Rectal smooth muscle tissue (tissue), 1 donor: ENCODE measurements at regions not wholly inside any gene's neighbourhood (a gene's known extent, or its start where the extent isn't known, plus 50 kb on each side); places are given as distances from the start of the nearest gene placed in this dataset.
"Not testable (repeated sequence)": the region's sequence is repeated elsewhere in the genome, so short reads cannot be mapped to it uniquely, and the experiment has no call there.

Experiments
- H3K27ac ChIP-seq: one replicate; pipeline ENCODE4 v1.7.0; 2013; ENCODE audit warnings: low read depth, low read length, inconsistent platforms
- H3K27me3 ChIP-seq: one replicate; pipeline ENCODE4 v1.7.0; 2013; ENCODE audit warnings: low read length; ENCODE audit not compliant: control insufficient read depth, insufficient read depth
- H3K36me3 ChIP-seq: one replicate; pipeline ENCODE4 v1.7.0; 2013; ENCODE audit warnings: low read length; ENCODE audit not compliant: control insufficient read depth, insufficient read depth
- H3K4me1 ChIP-seq: one replicate; pipeline ENCODE4 v1.7.0; 2013; ENCODE audit warnings: low read length; ENCODE audit not compliant: control insufficient read depth, insufficient read depth
- H3K4me3 ChIP-seq: one replicate; pipeline ENCODE4 v1.7.0; 2013; ENCODE audit warnings: low read length
- H3K9ac ChIP-seq: one replicate; pipeline ENCODE4 v1.7.0; 2013; ENCODE audit warnings: low read length

- Histone ChIP-seq H3K36me3 (no peaks in the 10 kb centered on the region), H3K27me3 (no peaks in the 10 kb centered on the region), H3K4me3 (no peak overlapping the region), H3K4me1 (no peaks in the 10 kb centered on the region), H3K9ac (no peak overlapping the region), H3K27ac (no peak overlapping the region)
Observed at GRCh38 chr4:135533053-135533452, 1331.5 kb upstream of the PABPC4L start.

- no peaks in the 10 kb centered on the region for H3K36me3 ChIP-seq
- H3K9ac ChIP-seq, result no peak overlapping the region
- H3K4me3 ChIP-seq, result no peak overlapping the region
- no peaks in the 10 kb centered on the region for H3K27me3 ChIP-seq
- H3K4me1 ChIP-seq, result no peaks in the 10 kb centered on the region
- H3K27ac ChIP-seq, result no peak overlapping the region
Observed at GRCh38 chr4:135532132-135532531, 1330.5 kb upstream of the PABPC4L start.

GRCh38 chr4:135515295-135515694, 1313.7 kb upstream of the PABPC4L start:
- Histone ChIP-seq H3K4me3 (no peak overlapping the region), H3K4me1 (no peaks in the 10 kb centered on the region), H3K36me3 (no peaks in the 10 kb centered on the region), H3K9ac (no peak overlapping the region), H3K27me3 (no peaks in the 10 kb centered on the region), H3K27ac (no peak overlapping the region)

GRCh38 chr4:135510582-135510981, 1309.0 kb upstream of the PABPC4L start:
- no peak overlapping the region for H3K9ac ChIP-seq
- H3K36me3 ChIP-seq, result no peaks in the 10 kb centered on the region
- no peak overlapping the region for H3K27ac ChIP-seq
- H3K4me1 ChIP-seq, result no peaks in the 10 kb centered on the region
- no peak overlapping the region for H3K4me3 ChIP-seq
- H3K27me3 ChIP-seq, result no peaks in the 10 kb centered on the region

GRCh38 chr4:135508006-135508714, 1306.6 kb upstream of the PABPC4L start:
- H3K4me1 ChIP-seq, result no peaks in the 10 kb centered on the region
- H3K27me3 ChIP-seq, result no peaks in the 10 kb centered on the region
- H3K36me3 ChIP-seq, result no peaks in the 10 kb centered on the region
- H3K9ac ChIP-seq, result no peak overlapping the region
- H3K4me3 ChIP-seq, result no peak overlapping the region
- H3K27ac ChIP-seq, result no peak overlapping the region

- Histone ChIP-seq H3K36me3 (no peaks in the 10 kb centered on the region), H3K27ac (no peak overlapping the region), H3K4me3 (no peak overlapping the region), H3K4me1 (no peaks in the 10 kb centered on the region), H3K9ac (no peak overlapping the region), H3K27me3 (no peaks in the 10 kb centered on the region)
Observed at GRCh38 chr4:135497563-135498152, 1296.1 kb upstream of the PABPC4L start.

- Histone ChIP-seq H3K4me1 (no peaks in the 10 kb centered on the region), H3K27me3 (no peaks in the 10 kb centered on the region), H3K36me3 (no peaks in the 10 kb centered on the region), H3K4me3 (no peak overlapping the region), H3K9ac (no peak overlapping the region), H3K27ac (no peak overlapping the region)
Observed at GRCh38 chr4:135492439-135492838, 1290.8 kb upstream of the PABPC4L start.

GRCh38 chr4:135485371-135485770, 1283.8 kb upstream of the PABPC4L start:
- Histone ChIP-seq H3K36me3 (no peaks in the 10 kb centered on the region), H3K27me3 (no peaks in the 10 kb centered on the region), H3K4me1 (no peaks in the 10 kb centered on the region), H3K9ac (no peak overlapping the region), H3K27ac (no peak overlapping the region), H3K4me3 (no peak overlapping the region)

- H3K4me3 ChIP-seq, result no peak overlapping the region
- no peak overlapping the region for H3K27ac ChIP-seq
- no peaks in the 10 kb centered on the region for H3K36me3 ChIP-seq
- H3K4me1 ChIP-seq, result no peaks in the 10 kb centered on the region
- H3K9ac ChIP-seq, result no peak overlapping the region
- H3K27me3 ChIP-seq, result no peaks in the 10 kb centered on the region
Observed at GRCh38 chr4:135476272-135476671, 1274.7 kb upstream of the PABPC4L start.

GRCh38 chr4:135464311-135464710, 1262.7 kb upstream of the PABPC4L start:
- no peaks in the 10 kb centered on the region for H3K36me3 ChIP-seq
- H3K27ac ChIP-seq, result no peak overlapping the region
- H3K4me1 ChIP-seq, result no peaks in the 10 kb centered on the region
- H3K27me3 ChIP-seq, result no peaks in the 10 kb centered on the region
- no peak overlapping the region for H3K9ac ChIP-seq
- H3K4me3 ChIP-seq, result no peak overlapping the region

- not testable (repeated sequence) for H3K27ac ChIP-seq, H3K4me3 ChIP-seq, H3K27me3 ChIP-seq, H3K4me1 ChIP-seq, H3K36me3 ChIP-seq, H3K9ac ChIP-seq
Observed at GRCh38 chr4:135447598-135447997, 1246.0 kb upstream of the PABPC4L start.

GRCh38 chr4:135434936-135435335, 1233.3 kb upstream of the PABPC4L start:
- Histone ChIP-seq H3K9ac (no peak overlapping the region), H3K4me1 (no peaks in the 10 kb centered on the region), H3K36me3 (no peaks in the 10 kb centered on the region), H3K27me3 (no peaks in the 10 kb centered on the region), H3K4me3 (no peak overlapping the region), H3K27ac (no peak overlapping the region)

GRCh38 chr4:135429528-135429927, 1227.9 kb upstream of the PABPC4L start:
- no peak overlapping the region for H3K27ac ChIP-seq
- no peaks in the 10 kb centered on the region for H3K27me3 ChIP-seq
- H3K4me3 ChIP-seq, result no peak overlapping the region
- H3K4me1 ChIP-seq, result no peaks in the 10 kb centered on the region
- H3K36me3 ChIP-seq, result no peaks in the 10 kb centered on the region
- H3K9ac ChIP-seq, result no peak overlapping the region
